Osteoblast (primary cell): ENCODE measurements at regions not wholly inside any gene's neighbourhood (a gene's known extent, or its start where the extent isn't known, plus 50 kb on each side); places are given as distances from the start of the nearest gene placed in this dataset.

Experiments used
- DNase-seq: peaks from one replicate; pipeline ENCODE4 v3.0.0; 2011; ENCODE audit warnings: low spot score, mixed read lengths; ENCODE audit not compliant: insufficient read length; ENCODE audit errors: missing footprints
- H2AFZ ChIP-seq: 2 replicates; pipeline ENCODE4 v1.6.0; 2011; ENCODE audit warnings: mild to moderate bottlenecking, low read length
- H3K27ac ChIP-seq: 2 replicates; pipeline ENCODE4 v1.5.1; 2011; ENCODE audit warnings: mild to moderate bottlenecking, low read depth, low read length, moderate library complexity
- H3K27me3 ChIP-seq: 2 replicates; pipeline ENCODE4 v1.6.0; 2012; ENCODE audit warnings: mild to moderate bottlenecking, control low read depth, inconsistent platforms, low read length, moderate library complexity; ENCODE audit not compliant: insufficient read depth
- H3K36me3 ChIP-seq: 2 replicates; pipeline ENCODE4 v1.5.1; 2011; ENCODE audit warnings: mild to moderate bottlenecking, low read length, control low read depth, moderate library complexity; ENCODE audit not compliant: insufficient read depth
- H3K4me1 ChIP-seq: 2 replicates; pipeline ENCODE4 v1.5.1; 2011; ENCODE audit warnings: mild to moderate bottlenecking, low read length, control low read depth, moderate library complexity; ENCODE audit not compliant: insufficient read depth
- H3K4me2 ChIP-seq: 2 replicates; pipeline ENCODE4 v1.6.0; 2011; ENCODE audit warnings: mild to moderate bottlenecking, low read length; ENCODE audit not compliant: insufficient read depth
- H3K4me3 ChIP-seq: fragments of 200-600 bp; sonication (generic); 3 replicates; pipeline ENCODE4 v1.5.1; 2012; ENCODE audit warnings: mild to moderate bottlenecking, low read length, inconsistent platforms; ENCODE audit not compliant: insufficient read depth
- H3K79me2 ChIP-seq: 2 replicates; pipeline ENCODE4 v1.6.0; 2012; ENCODE audit warnings: mild to moderate bottlenecking, low read length, control low read depth, inconsistent platforms; ENCODE audit not compliant: insufficient read depth
- H3K9me3 ChIP-seq: 2 replicates; pipeline ENCODE4 v1.5.1; 2011; ENCODE audit warnings: low read depth, low read length, control low read depth
- H4K20me1 ChIP-seq: 2 replicates; pipeline ENCODE4 v1.6.0; 2012; ENCODE audit warnings: mild to moderate bottlenecking, low read length, control low read depth; ENCODE audit not compliant: insufficient read depth
- CTCF ChIP-seq: IDR thresholded peaks from 2 replicates; pipeline ENCODE4 v1.5.1; 2011; ENCODE audit warnings: mild to moderate bottlenecking, low read depth, low read length, moderate library complexity; ENCODE audit errors: extremely low read depth

DNA sequence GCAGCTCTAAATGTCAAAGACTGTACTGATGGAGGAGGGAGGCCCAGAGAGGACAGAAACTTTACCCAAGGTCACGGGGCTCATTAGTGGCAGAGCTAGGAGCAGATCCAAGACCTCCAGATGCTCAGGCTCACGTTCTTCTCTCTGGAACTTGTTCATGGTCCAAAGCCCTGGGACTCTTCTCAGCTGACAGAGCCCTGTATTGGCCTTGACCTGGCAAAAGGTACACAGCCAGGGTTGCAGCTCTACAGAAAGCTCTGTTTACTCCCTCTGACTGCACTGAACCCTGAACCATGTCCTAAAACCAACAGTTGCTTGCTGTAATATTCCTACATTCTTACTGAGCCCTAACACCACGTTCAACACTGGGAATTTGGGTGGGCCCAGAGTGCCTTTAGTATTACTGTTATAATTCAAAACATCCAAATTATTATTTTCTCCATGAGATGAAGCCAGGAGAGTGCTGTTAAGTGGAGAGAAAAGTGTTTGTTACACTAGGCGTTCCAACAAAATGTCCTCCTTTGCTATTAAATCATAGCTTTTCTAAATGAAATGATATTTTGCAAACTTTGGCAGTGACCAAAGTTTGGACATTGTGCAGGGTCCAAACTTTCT, 602.4 kb upstream of the CLINT1 start:
- Histone ChIP-seq H4K20me1 (no peaks in the 10 kb centered on the region), H3K36me3 (no peaks in the 10 kb centered on the region), H3K4me2 (no peak overlapping the region), H2AFZ (no peak overlapping the region), H3K4me3 (no peak overlapping the region), H3K4me1 (peaks cover 28% of the 10 kb centered on the region), H3K27ac (no peak overlapping the region), H3K27me3 (peaks cover 4% of the 10 kb centered on the region), H3K79me2 (no peaks in the 10 kb centered on the region), H3K9me3 (no peaks in the 10 kb centered on the region)
- no peak for DNase-seq
- no peak for TF ChIP-seq CTCF

DNA sequence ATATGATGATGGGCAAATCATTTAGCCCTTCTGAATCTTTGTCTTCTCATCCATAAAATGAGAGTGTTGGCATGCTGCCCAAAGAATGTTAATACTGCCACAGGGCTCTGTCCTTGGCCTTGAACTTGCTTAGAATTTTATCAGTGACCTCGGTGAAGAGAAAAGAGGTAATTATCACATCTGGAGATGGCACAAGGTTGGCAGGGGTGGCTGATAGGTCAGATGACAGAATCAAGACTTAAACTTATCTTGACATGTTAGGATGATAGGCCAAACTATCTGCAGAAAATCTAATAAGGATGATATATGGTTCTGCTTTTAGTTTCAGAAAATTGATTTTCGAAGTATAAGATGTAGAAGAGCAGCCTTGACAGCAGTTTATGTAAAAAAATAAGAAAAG, 599.1 kb upstream of the CLINT1 start:
- DNase-seq, result no peak
- H3K4me1 ChIP-seq, result peaks cover 11% of the 10 kb centered on the region
- no peak overlapping the region for H2AFZ ChIP-seq
- H3K4me2 ChIP-seq, result no peak overlapping the region
- no peak overlapping the region for H3K27ac ChIP-seq
- H4K20me1 ChIP-seq, result no peaks in the 10 kb centered on the region
- no peak overlapping the region for H3K4me3 ChIP-seq
- no peaks in the 10 kb centered on the region for H3K36me3 ChIP-seq
- TF ChIP-seq CTCF, result no peak
- no peaks in the 10 kb centered on the region for H3K9me3 ChIP-seq
- H3K79me2 ChIP-seq, result no peaks in the 10 kb centered on the region
- peaks cover 4% of the 10 kb centered on the region for H3K27me3 ChIP-seq

GRCh38 chr5:158456756-158457155, 597.8 kb upstream of the CLINT1 start:
- no peak overlapping the region for H3K4me2 ChIP-seq
- H3K4me3 ChIP-seq, result no peak overlapping the region
- DNase-seq, result peak; percentile 85
- H3K36me3 ChIP-seq, result no peaks in the 10 kb centered on the region
- no peaks in the 10 kb centered on the region for H4K20me1 ChIP-seq
- H3K9me3 ChIP-seq, result no peaks in the 10 kb centered on the region
- TF ChIP-seq CTCF, result no peak
- H3K79me2 ChIP-seq, result no peaks in the 10 kb centered on the region
- H3K27ac ChIP-seq, result no peak overlapping the region
- H3K4me1 ChIP-seq, result peaks cover 10% of the 10 kb centered on the region
- peaks cover 4% of the 10 kb centered on the region for H3K27me3 ChIP-seq
- no peak overlapping the region for H2AFZ ChIP-seq

- no peak overlapping the region for H3K4me3 ChIP-seq
- H3K27ac ChIP-seq, result no peak overlapping the region
- H3K79me2 ChIP-seq, result no peaks in the 10 kb centered on the region
- no peak overlapping the region for H2AFZ ChIP-seq
- no peak for DNase-seq
- TF ChIP-seq CTCF, result no peak
- H3K4me1 ChIP-seq, result peaks cover 10% of the 10 kb centered on the region
- no peaks in the 10 kb centered on the region for H3K36me3 ChIP-seq
- no peaks in the 10 kb centered on the region for H3K9me3 ChIP-seq
- H3K27me3 ChIP-seq, result peaks cover 4% of the 10 kb centered on the region
- H4K20me1 ChIP-seq, result no peaks in the 10 kb centered on the region
- no peak overlapping the region for H3K4me2 ChIP-seq
Observed at GRCh38 chr5:158456241-158456640, 597.3 kb upstream of the CLINT1 start.
